K562 (cell line): ENCODE measurements at regions not wholly inside any gene's neighbourhood (a gene's known extent, or its start where the extent isn't known, plus 50 kb on each side); places are given as distances from the start of the nearest gene placed in this dataset.

Source experiments
- CHD2 ChIP-seq: IDR thresholded peaks from 2 replicates; pipeline ENCODE4 v1.6.1; 2011; ENCODE audit warnings: low read depth, low read length
- CREM ChIP-seq: IDR thresholded peaks from 2 replicates; pipeline ENCODE4 v1.6.1; 2014; ENCODE audit warnings: antibody characterized with exemption, low read depth
- ETV5 ChIP-seq: sonication (generic); formaldehyde crosslinking; IDR thresholded peaks from 2 replicates; pipeline ENCODE4 v1.4.0; 2020; ENCODE audit warnings: low read depth, mild to moderate bottlenecking, missing genetic modification reagents
- EZH2 ChIP-seq: IDR thresholded peaks from 2 replicates; pipeline ENCODE4 v1.6.1; 2012; ENCODE audit warnings: low read depth, mild to moderate bottlenecking, inconsistent platforms, low read length, borderline replicate concordance
- HNRNPK ChIP-seq: fragments of 200-400 bp; formaldehyde crosslinking; IDR thresholded peaks from one replicate; pipeline ENCODE4 v1.6.1; 2018; ENCODE audit warnings: mild to moderate bottlenecking, low read depth, low read length; ENCODE audit not compliant: poor library complexity, severe bottlenecking
- MLLT1 ChIP-seq, 2 experiments: fragments of 450-650 bp; IDR thresholded peaks; 2 replicates each; pipeline ENCODE4 v1.6.1; 2016
- SIX5 ChIP-seq, 2 experiments: IDR thresholded peaks; 2 replicates each; pipeline ENCODE4 v1.6.1; 2011; ENCODE audit warnings: low read length in 2 of 2, borderline replicate concordance in 1 of 2, low read depth in 1 of 2, mild to moderate bottlenecking in 1 of 2, moderate library complexity in 1 of 2; ENCODE audit not compliant: insufficient read depth in 1 of 2
- XRCC3 ChIP-seq: fragments of 450-650 bp; IDR thresholded peaks from 2 replicates; pipeline ENCODE4 v1.6.1; 2017; ENCODE audit warnings: mild to moderate bottlenecking, moderate library complexity
- ZNF133 ChIP-seq: fragments of 250-450 bp; sonication (Bioruptor Pico); IDR thresholded peaks from 2 replicates; pipeline ENCODE4 v1.4.0; 2020; ENCODE audit warnings: mild to moderate bottlenecking
- ZNF184 ChIP-seq: sonication (generic); formaldehyde crosslinking; IDR thresholded peaks from 2 replicates; pipeline ENCODE4 v1.5.0; 2020; ENCODE audit warnings: missing genetic modification reagents
- ZNF197 ChIP-seq: fragments of 200-800 bp; sonication (Bioruptor generic); IDR thresholded peaks from 2 replicates; pipeline ENCODE4 v1.6.1; 2016; ENCODE audit warnings: low read depth, missing genetic modification characterization, missing compliant biosample characterization
- ZNF511 ChIP-seq: sonication (generic); formaldehyde crosslinking; IDR thresholded peaks from 2 replicates; pipeline ENCODE4 v1.8.0; 2022; ENCODE audit warnings: mild to moderate bottlenecking, missing genetic modification reagents
- ZNF551 ChIP-seq: fragments of 250-450 bp; sonication (Bioruptor Pico); IDR thresholded peaks from 2 replicates; pipeline ENCODE4 v1.5.0; 2021; ENCODE audit warnings: mild to moderate bottlenecking, moderate library complexity
- TF ChIP-seq, protein P1 (sequence below): fragments of 250-450 bp; sonication (Bioruptor Pico); IDR thresholded peaks from 2 replicates; pipeline ENCODE4 v1.9.0; 2021; ENCODE audit warnings: mild to moderate bottlenecking, inconsistent platforms
- TF ChIP-seq, protein P2 (sequence below): fragments of 450-650 bp; IDR thresholded peaks from 2 replicates; pipeline ENCODE4 v1.7.0; 2016; ENCODE audit warnings: borderline replicate concordance
- TF ChIP-seq, protein P3 (sequence below): fragments of 450-650 bp; formaldehyde crosslinking; IDR thresholded peaks from 2 replicates; pipeline ENCODE4 v1.4.0; 2022; ENCODE audit warnings: missing genetic modification characterization
- TF ChIP-seq, protein P4 (sequence below): sonication (generic); formaldehyde crosslinking; IDR thresholded peaks from 2 replicates; pipeline ENCODE4 v1.8.1; 2023; ENCODE audit warnings: mild to moderate bottlenecking, missing genetic modification reagents

GRCh38 chr5:141734501-141735229 is 52.6 kb upstream of the ARAP3 start (continued):
- TF ChIP-seq ZNF551 (CRISPR knock-in tag) (no peak), ZNF184 (CRISPR knock-in tag) (no peak), EZH2 (no peak), ZNF511 (CRISPR knock-in tag) (peak; percentile 71; the same call in 1 of the 2 replicates), CHD2 (no peak), MLLT1 (IDR thresholded peaks at IDR 0.05) (no peak), XRCC3 (no peak), HNRNPK (no peak), ZNF133 (no peak), CREM (no peak), ZNF197 (CRISPR knock-in tag) (no peak), ETV5 (CRISPR knock-in tag) (no peak), SIX5 (IDR thresholded peaks at IDR 0.05; ENCODE audit: borderline replicate concordance in 1 of 2, insufficient read depth in 1 of 2, low read depth in 1 of 2, low read length in 2 of 2) (0 out of 4 replicates have a peak, but pooled peaks of 1 of the 2 experiments have one; percentile 6)
- TF ChIP-seq, protein P1, sequence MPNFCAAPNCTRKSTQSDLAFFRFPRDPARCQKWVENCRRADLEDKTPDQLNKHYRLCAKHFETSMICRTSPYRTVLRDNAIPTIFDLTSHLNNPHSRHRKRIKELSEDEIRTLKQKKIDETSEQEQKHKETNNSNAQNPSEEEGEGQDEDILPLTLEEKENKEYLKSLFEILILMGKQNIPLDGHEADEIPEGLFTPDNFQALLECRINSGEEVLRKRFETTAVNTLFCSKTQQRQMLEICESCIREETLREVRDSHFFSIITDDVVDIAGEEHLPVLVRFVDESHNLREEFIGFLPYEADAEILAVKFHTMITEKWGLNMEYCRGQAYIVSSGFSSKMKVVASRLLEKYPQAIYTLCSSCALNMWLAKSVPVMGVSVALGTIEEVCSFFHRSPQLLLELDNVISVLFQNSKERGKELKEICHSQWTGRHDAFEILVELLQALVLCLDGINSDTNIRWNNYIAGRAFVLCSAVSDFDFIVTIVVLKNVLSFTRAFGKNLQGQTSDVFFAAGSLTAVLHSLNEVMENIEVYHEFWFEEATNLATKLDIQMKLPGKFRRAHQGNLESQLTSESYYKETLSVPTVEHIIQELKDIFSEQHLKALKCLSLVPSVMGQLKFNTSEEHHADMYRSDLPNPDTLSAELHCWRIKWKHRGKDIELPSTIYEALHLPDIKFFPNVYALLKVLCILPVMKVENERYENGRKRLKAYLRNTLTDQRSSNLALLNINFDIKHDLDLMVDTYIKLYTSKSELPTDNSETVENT (CRISPR knock-in tag), result no peak
- TF ChIP-seq, protein P2, sequence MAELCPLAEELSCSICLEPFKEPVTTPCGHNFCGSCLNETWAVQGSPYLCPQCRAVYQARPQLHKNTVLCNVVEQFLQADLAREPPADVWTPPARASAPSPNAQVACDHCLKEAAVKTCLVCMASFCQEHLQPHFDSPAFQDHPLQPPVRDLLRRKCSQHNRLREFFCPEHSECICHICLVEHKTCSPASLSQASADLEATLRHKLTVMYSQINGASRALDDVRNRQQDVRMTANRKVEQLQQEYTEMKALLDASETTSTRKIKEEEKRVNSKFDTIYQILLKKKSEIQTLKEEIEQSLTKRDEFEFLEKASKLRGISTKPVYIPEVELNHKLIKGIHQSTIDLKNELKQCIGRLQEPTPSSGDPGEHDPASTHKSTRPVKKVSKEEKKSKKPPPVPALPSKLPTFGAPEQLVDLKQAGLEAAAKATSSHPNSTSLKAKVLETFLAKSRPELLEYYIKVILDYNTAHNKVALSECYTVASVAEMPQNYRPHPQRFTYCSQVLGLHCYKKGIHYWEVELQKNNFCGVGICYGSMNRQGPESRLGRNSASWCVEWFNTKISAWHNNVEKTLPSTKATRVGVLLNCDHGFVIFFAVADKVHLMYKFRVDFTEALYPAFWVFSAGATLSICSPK, result no peak
- TF ChIP-seq, protein P3, sequence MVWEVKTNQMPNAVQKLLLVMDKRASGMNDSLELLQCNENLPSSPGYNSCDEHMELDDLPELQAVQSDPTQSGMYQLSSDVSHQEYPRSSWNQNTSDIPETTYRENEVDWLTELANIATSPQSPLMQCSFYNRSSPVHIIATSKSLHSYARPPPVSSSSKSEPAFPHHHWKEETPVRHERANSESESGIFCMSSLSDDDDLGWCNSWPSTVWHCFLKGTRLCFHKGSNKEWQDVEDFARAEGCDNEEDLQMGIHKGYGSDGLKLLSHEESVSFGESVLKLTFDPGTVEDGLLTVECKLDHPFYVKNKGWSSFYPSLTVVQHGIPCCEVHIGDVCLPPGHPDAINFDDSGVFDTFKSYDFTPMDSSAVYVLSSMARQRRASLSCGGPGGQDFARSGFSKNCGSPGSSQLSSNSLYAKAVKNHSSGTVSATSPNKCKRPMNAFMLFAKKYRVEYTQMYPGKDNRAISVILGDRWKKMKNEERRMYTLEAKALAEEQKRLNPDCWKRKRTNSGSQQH (CRISPR knock-in tag), result no peak
- TF ChIP-seq, protein P4, sequence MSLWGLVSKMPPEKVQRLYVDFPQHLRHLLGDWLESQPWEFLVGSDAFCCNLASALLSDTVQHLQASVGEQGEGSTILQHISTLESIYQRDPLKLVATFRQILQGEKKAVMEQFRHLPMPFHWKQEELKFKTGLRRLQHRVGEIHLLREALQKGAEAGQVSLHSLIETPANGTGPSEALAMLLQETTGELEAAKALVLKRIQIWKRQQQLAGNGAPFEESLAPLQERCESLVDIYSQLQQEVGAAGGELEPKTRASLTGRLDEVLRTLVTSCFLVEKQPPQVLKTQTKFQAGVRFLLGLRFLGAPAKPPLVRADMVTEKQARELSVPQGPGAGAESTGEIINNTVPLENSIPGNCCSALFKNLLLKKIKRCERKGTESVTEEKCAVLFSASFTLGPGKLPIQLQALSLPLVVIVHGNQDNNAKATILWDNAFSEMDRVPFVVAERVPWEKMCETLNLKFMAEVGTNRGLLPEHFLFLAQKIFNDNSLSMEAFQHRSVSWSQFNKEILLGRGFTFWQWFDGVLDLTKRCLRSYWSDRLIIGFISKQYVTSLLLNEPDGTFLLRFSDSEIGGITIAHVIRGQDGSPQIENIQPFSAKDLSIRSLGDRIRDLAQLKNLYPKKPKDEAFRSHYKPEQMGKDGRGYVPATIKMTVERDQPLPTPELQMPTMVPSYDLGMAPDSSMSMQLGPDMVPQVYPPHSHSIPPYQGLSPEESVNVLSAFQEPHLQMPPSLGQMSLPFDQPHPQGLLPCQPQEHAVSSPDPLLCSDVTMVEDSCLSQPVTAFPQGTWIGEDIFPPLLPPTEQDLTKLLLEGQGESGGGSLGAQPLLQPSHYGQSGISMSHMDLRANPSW, result no peak
